ENCODE measurements at regions not wholly inside any gene's neighbourhood (a gene's known extent, or its start where the extent isn't known, plus 50 kb on each side); places are given as distances from the start of the nearest gene placed in this dataset.
A peak's percentile ranks its signal among the peaks of the same experiment; 100 is the strongest.

DNA sequence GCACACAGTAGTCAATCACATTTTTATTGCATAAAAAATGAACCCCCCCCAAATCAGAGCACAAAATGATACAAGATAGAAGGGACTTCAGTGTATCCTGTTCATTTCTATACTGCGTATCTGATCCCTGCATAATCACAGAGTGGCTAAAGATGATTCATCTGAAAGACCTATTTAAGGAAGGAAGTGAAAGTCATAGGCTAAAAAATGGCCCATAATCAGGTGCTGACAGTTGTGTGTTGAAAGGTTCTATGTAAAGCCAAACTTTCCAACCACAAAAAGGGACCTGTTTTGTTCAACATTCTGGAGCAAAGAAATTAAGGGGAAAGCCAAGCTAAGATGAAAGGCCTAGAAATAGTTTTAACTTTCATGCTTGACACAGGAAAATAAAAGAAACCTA lies 147.8 kb upstream of the ATP2B1 start:
- ATAC-seq (peak in 2 of 8 donors; percentile 38 to 42), DNase-seq (no peak)
- WGBS, 2 donors = 61 to 82% methylated on average over 1 of the region's 1 CpG
- intact Hi-C loops (cut with DNase I) = no loop called here
- Histone ChIP-seq H3K36me3 (no peaks in the 10 kb centered on the region), H3K27me3 (peaks cover 0 to 30% (median 5%) of the 10 kb centered on the region in 7 donors), H3K4me3 (no peak overlapping the region), H3K9me3 (no peaks in the 10 kb centered on the region), H3K27ac (peak overlapping the region in 1 of 10 donors; percentile 65), H3K4me1 (peaks cover 0 to 43% (median 0%) of the 10 kb centered on the region in 9 donors)
- TF ChIP-seq, protein P1, sequence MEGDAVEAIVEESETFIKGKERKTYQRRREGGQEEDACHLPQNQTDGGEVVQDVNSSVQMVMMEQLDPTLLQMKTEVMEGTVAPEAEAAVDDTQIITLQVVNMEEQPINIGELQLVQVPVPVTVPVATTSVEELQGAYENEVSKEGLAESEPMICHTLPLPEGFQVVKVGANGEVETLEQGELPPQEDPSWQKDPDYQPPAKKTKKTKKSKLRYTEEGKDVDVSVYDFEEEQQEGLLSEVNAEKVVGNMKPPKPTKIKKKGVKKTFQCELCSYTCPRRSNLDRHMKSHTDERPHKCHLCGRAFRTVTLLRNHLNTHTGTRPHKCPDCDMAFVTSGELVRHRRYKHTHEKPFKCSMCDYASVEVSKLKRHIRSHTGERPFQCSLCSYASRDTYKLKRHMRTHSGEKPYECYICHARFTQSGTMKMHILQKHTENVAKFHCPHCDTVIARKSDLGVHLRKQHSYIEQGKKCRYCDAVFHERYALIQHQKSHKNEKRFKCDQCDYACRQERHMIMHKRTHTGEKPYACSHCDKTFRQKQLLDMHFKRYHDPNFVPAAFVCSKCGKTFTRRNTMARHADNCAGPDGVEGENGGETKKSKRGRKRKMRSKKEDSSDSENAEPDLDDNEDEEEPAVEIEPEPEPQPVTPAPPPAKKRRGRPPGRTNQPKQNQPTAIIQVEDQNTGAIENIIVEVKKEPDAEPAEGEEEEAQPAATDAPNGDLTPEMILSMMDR (IDR thresholded peaks at IDR 0.05) = no peak

- peak in 1 of 2 donors; percentile 21 for DNase-seq
Measured at GRCh38 chr12:89848732-89849131, 140.1 kb upstream of the ATP2B1 start.

DNA sequence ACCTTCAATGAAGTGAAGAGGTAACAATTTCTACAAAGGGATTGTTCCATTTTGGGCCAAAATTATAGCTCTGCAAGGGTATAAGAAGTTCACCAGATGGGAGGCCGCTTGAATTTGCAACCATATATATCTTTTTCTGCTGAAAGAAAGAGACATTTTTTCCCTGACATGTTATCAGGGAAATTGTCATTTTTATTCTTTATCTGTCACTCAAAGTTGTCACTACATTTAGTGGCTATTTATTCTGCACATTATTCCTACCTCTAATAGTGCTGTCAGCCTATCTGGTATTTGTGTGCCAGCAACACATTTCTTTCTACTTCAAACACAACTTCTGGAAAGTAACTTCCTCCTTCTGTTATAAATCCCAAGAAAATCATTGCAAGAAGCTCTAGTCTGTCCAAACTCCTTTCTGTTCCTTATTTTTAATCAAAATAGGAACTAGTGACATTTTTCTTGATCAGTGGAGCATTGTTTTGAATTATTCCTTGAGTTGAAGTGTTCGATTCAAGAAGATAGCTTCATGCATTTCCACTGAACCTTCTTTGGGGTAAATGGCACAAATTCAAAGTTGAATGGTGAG lies 137.9 kb upstream of the ATP2B1 start:
- H3K4me1 ChIP-seq = peaks cover 0 to 5% (median 0%) of the 10 kb centered on the region in 9 donors
- no peaks in the 10 kb centered on the region for H3K9me3 ChIP-seq
- WGBS, 2 donors = 94 to 99% methylated on average over 2 of the region's 2 CpGs
- intact Hi-C loops (cut with DNase I) = no loop called here
- peaks cover 0 to 73% (median 34%) of the 10 kb centered on the region in 7 donors for H3K27me3 ChIP-seq
- TF ChIP-seq, protein P1 (IDR thresholded peaks at IDR 0.05) = no peak
- DNase-seq = no peak
- peak overlapping the region in 1 of 10 donors; percentile 64 for H3K27ac ChIP-seq
- no peak overlapping the region for H3K4me3 ChIP-seq
- no peak for ATAC-seq
- no peaks in the 10 kb centered on the region for H3K36me3 ChIP-seq

More at GRCh38 chr12:89848732-89849131, 140.1 kb upstream of the ATP2B1 start:
- TF ChIP-seq, protein P1 (IDR thresholded peaks at IDR 0.05) = no peak
- 34 to 52% methylated on average over 8 of the region's 8 CpGs for WGBS, 2 donors
- Histone ChIP-seq H3K4me1 (peaks cover 0 to 5% (median 0%) of the 10 kb centered on the region in 9 donors), H3K9me3 (no peaks in the 10 kb centered on the region), H3K36me3 (no peaks in the 10 kb centered on the region), H3K4me3 (no peak overlapping the region), H3K27me3 (peaks cover 0 to 74% (median 33%) of the 10 kb centered on the region in 7 donors), H3K27ac (no peak overlapping the region)
- intact Hi-C loops (cut with DNase I) = no loop called here
- ATAC-seq = peak in 7 of 8 donors; percentile 65 to 97 (median 90)

DNA sequence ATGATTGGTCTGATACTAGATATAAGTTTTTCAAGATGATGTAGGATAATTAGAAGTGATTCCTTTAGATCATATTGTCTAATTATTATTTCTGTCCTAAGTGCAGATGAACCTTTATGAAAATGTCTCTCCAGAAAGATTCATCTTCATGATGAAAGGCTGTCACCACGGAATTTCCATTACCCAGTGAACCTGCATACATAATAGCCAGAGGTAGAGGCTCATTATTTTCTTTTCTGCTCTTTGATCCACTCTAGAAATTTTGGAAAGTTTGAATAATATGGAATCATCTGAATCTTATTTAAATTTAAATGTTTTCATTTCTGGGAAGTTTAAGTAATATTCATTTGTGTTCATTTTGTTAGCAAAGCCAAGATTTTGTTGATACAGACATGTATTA lies 137.1 kb upstream of the ATP2B1 start:
- Histone ChIP-seq H3K4me3 (no peak overlapping the region), H3K4me1 (peaks cover 0 to 5% (median 0%) of the 10 kb centered on the region in 9 donors), H3K9me3 (no peaks in the 10 kb centered on the region), H3K36me3 (no peaks in the 10 kb centered on the region), H3K27me3 (peaks cover 0 to 75% (median 31%) of the 10 kb centered on the region in 7 donors), H3K27ac (no peak overlapping the region)
- DNase-seq = no peak
- TF ChIP-seq, protein P1 (IDR thresholded peaks at IDR 0.05) = no peak
- WGBS, 2 donors = 83 to 85% methylated on average over 1 of the region's 1 CpG
- intact Hi-C loops (cut with DNase I) = no loop called here
- no peak for ATAC-seq

Measured in heart right ventricle (tissue), 16 donors.